Fibroblast of skin of left quadriceps (primary cell): ENCODE measurements at regions not wholly inside any gene's neighbourhood (a gene's known extent, or its start where the extent isn't known, plus 50 kb on each side); places are given as distances from the start of the nearest gene placed in this dataset.

Source experiments
- DNase-seq, 2 experiments: peaks; one replicate each; pipeline ENCODE4 v3.0.0-alpha.2; 2013; ENCODE audit warnings: low read depth in 2 of 2

DNA sequence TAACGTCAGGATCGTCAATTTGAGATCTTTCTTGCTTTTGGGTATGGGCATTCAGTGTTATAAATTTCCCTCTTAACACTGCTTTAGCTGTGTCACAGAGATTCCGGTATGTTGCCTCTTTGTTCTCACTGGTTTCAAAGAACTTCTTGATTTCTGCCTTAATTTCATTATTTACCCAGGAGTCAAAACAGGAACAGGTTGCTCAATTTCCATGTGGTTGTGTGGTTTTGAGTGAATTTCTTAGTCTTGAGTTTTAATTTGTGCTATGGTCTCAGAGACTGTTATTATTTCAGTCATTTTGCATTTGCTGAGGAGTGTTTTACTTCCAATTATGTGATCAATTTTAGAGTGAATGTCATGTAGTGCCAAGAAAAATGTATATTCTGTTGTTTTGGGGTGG lies 153.1 kb downstream of the PCDH17 start:
- no peak for DNase-seq

DNA sequence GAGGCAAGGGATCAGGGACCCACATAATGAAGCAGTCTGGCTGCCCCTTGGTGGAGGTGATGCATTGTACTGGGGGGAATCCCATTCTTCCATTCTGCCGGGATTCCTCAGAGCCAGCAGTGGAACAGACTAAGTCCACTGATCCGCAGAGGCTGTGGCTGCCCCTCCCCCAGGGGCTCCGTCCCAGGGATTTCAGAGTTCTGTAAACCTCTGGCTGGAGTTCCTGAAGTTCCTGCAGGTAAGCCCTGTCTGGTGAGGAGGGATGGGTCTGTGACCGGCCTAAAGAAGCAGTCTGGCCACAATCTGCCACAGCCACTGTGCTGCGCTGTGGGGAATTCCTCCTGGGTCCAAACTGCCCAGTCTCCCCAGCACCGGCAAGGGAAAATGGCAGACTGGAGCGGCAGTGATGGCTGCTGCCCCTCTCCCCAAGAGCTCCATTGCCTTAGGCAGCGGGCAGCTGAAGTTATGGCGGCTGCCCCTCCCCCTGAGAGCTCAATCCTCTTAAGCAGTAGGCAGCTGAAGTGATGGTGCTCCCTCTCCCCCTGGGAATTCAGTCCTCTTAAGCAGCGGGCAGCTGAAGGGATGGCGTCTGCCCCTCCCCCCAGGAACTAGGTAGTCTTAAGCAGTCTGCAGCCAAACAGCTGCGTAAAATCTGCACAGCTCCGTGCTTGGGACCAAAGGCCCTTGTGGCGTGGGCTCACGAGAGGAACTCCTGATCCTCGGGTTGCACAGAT lies 155.7 kb downstream of the PCDH17 start:
- no peak for DNase-seq

DNA sequence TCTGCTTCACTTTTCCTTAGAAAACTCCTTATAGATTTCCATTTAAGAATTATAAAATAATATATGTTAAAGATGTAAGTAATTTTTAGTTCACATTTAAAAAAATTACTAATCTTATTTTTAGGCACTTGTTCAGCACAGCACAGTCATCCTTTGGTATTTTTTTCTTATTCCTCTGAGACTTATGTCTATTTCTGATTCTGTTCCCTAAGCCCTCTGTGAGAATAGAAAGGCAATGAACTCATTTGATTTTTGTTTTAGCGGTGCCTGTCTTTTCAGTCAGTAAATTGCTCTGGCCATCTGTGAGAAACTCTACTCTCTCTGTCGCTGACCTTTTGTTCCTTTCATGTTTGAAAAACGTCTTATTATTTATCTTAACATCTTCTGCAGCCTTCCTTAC lies 168.1 kb downstream of the PCDH17 start:
- DNase-seq, result no peak

DNA sequence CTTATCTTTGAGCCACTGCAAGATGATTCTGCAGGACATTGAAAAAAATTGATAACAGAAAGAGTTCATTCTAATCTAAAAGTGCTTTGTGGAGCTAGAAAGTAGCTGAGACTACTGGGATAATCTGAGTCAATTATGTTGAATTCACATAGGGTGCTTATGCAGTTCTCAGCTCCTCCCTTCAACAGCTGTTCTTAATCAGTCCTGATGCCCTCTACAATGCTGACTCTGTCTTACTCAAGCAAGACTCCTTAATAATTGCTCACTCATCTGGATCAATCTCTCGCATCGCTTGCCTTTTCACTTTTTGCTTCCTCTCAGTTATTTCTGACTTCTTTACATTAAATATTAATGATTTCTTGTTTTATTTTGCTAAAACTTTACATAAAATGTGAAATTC lies 182.1 kb downstream of the PCDH17 start:
- peak in 1 of 2 experiments; percentile 12 for DNase-seq

DNA sequence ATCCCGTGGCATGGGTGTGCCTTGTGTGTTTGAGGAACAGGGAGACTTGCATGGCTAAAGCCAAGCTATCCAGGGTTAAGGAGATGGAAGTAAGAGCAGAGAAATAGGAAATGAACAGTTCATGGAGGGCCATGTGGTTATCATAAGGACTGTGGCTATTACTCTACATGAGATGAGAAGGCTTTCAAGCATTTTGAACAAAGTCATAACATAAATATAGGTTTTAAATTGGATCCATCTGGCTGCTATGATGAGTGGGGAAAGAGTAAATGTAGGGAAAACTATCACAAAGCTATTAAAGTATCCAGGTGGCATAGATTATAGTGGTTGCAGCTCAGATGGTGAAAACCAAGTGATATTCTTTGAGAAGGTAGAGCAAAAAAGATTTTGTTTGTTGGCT lies 184.1 kb downstream of the PCDH17 start:
- DNase-seq, result peak; percentile 14 to 29

DNA sequence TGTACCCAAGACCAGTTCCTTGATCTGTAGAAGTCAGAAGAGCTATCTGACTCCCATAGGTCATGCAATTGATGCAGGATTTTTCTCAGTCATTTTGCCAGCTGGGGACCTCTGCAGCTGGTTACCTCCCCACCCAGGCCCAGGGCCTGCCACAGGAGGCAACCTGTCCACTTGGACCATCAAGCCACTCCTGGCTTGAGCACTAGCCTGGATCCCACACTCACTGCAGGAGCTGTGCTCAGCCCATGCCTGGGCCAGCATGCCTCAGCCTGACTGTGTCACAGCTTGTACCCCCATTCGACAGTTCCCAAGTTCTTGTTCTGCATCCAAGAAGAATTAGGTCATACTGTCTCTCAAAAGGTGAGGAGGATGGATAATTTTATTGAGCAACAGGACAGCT lies 189.4 kb downstream of the PCDH17 start:
- DNase-seq, result no peak

DNA sequence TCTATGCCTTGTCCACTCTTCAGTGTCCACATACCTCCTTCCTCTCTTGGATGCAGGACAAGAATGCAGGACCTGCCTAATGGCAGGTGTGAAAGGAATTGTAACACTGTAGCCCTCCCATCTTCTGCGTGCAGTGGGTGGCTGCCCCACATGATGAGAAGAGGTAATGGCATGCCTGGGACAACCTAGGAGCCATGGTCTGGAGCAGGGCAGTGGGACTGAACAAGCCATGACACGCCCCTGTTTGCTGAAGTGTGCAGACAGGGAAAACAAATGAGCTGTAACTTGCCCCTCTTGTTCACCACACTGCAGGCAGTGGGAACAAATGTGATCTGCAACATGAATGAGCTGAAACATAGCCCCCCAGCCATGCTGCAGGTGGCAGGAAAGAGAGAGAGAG lies 192.2 kb downstream of the PCDH17 start:
- no peak for DNase-seq

DNA sequence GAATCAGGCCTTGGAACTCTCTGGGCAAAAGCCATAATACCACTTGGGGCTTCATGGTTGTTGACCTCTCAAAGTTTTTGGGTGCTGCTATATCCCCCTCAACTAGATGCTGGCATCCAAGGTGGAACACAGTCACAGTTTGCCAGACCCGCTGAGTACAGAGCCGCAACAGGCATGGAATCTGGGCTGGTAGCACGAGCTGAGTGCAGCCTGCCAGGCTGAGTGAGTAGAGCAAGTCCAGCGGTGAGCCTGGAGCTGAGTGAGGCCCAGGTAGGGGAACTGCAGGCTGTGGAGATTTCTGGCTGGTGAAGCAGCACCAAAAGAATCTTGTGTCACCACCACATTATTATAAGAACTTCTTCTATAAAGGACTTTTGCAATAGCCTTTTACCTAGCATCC lies 192.6 kb downstream of the PCDH17 start:
- no peak for DNase-seq

DNA sequence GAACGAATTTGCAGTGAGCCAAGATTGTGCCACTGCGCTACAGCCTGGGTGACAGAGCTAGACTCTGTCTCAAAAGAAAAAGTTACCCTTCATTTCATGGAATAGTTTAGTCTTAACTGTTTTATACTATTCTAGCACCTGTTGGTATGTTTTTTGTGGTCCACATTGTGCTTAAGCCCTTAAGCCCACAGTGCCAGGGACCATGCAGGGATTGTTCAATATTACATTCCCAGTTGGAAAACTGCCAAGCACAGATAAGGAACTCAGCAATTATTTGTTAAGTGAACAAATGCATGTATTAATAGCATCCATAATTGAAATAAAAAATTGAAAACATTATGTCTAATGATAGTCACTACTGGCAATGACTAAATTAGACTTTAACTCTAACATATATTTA lies 193.5 kb downstream of the PCDH17 start:
- no peak for DNase-seq

DNA sequence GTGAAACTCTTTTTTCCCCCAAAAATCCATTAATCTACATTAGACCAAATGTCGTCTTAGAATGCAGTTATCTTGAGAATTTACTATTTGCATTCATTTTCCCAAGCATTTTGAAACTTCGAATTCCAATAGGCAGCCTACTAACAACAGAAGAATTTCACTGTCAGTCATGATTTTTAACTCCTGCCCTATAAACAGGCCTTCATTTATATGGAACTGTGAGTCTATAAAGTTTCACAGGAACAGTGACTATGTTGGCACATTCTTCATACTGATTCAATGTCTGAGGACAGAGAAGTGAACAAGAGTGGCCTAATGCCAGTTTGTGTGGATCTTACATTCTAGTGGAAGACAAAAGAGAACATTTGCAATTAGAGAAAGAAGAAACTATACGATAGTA lies 198.0 kb downstream of the PCDH17 start:
- DNase-seq, result no peak

DNA sequence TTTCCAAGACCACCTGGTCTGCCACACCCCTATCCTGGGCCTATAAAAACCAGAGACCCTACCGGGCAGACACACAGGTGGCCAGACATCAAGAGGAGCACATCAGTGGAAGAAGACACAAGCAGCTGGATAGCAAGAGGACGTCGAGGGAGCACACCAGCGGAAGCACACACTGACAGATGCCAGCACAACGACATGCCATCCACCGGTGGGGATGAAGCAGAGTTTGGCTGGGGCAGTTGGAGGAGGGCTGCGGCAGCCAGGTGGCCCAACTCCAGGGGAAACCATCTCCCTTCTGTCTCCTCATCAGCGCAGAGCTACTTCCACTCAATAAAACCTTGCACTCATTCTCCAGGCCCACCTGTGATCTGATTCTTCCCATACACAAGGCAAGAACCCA lies 200.6 kb downstream of the PCDH17 start:
- DNase-seq, result no peak

DNA sequence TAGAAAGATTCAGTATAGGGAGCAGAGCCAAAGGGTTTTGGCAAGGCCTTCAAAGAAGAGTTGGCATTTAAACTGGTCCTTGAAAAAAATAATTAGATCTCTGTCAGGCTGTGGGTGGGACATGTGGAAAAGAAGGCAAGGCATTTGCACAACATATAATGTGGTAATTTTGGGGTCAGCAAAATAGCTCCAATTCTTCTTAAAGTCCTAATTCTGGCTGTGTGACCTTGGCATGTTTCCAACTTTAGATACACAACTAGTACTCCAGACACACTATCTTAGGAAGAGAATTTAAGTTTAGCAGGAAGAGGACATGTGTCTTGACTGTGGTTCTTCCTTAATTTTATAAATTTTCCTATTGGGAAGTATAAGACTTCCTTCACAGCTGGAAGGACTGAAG lies 206.3 kb downstream of the PCDH17 start:
- no peak for DNase-seq

DNA sequence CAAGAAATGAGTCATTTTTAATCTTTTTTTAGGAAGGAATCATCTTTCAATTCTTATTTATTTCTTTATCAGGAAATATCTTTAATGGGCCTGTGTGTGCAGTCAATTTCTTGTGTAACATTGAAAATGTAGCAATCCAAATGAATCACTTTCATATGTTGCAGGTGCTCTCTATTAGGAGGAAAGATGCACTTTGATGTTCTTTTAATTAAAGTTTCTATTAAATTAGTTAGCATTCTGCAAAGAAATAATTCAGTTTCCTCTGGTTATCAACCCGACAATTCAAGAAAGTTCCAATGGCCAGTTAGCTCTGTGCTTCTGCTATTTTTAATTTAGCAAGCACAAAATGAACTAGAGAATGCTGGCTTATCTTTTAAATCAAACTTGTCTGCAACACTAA lies 212.0 kb downstream of the PCDH17 start:
- DNase-seq, result no peak

DNA sequence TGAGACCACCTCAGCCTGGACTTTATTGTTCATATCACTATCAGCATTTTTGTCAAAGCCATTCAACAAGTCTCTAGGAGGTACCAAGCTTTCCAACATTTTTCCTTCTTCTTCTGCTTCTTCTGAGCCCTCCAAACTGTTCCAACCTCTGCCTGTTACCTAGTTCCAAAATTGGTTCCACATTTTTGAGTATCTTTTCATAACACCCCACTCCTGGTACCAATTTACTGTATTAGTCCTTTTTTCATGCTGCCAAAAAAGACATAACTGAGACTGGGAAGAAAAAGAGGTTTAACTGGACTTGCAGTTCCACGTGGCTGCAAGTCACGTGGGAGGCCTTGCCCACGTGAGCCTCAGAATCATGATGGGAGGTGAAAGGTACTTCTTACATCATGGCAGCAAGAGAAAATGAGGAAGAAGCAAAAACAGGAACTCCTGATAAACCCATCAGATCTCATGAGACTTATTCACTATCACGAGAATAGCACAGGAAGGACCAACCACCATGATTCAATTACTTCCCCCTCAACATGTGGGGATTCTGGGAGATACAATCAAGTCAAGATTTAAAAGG lies 215.1 kb downstream of the PCDH17 start:
- no peak for DNase-seq

DNA sequence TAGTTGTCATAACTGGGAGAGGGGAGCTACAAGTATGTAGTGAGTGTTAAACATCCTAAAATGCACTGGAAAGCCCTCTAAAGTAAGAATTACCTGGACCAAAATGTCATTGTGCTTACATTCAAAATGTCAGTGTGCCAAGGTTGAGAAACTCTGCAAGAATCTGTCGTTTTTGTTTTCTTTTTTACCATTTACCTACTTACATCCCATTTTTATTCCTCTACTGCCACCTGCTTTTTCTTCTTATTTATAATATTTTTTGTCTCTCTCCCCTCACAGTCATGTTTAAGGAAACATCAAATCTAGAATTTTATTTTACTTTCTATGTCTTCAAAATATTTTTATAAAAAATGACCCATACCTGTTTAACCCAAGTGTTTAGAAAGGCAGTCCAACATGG lies 226.4 kb downstream of the PCDH17 start:
- DNase-seq, result no peak

DNA sequence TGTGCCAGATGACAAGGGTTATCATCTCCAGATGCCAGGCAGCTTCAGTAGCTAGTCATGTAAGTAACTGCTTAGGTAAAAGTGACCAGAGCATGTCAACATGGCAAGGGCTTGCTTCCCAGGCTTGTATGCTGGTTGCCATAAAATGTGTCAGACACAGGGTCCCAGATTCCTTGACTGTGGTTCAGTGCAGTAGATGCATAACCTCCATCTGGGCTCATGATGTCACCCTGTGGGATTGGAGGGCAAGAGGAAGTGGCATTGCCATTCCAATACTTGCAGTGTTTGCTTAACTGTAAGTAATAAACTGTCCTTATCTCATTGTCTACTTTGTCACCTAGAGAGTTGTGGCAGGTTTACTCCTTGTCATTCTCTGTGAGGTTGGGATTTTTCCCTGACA lies 226.8 kb downstream of the PCDH17 start:
- DNase-seq, result no peak

DNA sequence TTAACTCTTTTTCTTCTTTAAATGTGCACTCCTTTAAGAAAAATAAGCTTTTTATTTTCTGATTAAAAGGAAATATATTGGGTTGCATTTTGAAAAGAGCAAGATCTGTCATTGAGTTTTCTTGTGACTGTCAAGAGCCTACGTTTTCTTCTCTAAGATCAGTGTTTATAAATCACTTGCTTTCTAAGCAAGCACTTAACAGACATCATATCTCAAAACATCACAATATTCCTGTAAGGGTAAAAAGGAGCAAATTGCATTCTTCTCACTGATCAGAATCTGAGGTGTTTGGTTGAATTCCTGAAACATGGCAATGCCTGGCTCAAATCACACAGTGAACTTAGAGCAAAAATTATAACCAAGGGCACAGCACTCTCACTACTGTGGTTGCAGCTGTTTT lies 231.3 kb downstream of the PCDH17 start:
- no peak for DNase-seq

DNA sequence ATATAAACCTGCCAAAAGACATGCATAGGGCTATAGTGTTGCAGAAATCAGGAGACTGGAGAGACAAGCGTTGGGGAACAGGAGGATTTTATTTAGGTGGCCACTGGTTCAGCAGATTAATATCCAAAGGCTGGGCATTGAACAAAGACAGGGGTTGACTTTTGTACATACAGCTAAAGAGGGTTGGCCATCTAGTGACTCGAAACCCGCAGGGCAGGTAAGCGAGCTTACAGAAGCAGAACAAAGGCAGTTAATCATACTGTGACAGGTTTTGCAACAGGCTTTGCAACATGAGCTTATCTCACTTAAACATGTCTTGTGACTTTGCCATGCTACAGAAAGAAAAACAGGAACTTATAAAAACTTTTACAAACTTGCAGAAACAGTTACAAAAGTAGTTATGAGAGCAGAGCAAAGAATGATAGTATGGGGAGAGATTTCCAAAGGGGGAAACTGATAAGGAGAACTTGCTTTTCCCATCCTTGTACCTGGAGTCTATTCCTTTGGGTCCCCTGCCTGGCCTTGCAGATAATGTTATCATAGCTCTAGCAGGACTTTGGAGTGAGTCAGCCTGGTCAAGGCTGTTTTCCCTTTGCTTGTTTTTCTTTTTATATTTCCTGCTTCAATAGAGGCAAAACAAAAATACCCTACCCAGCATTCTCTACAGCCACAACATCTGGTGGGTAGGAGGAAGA lies 234.2 kb downstream of the PCDH17 start:
- DNase-seq, result no peak

DNA sequence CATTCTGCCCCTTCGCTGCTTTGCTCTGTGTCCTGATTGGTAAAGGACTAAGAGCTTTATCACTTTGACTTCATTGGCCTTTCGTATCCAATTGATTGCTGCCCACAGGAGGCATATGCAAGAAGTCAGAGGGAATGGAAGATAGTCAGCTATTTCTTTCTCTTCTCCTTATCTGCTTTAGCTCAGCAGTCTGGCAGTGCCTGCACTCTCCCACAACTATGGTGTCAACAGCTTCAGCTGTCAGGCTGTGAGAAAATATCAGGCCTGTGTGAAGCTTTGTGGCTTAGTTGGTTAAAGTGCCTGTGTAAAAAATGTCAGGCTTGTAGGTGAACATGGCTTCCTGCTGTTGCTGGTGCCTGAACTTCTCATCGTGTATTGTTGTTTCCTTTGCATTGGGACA lies 243.0 kb downstream of the PCDH17 start:
- DNase-seq, result no peak

DNA sequence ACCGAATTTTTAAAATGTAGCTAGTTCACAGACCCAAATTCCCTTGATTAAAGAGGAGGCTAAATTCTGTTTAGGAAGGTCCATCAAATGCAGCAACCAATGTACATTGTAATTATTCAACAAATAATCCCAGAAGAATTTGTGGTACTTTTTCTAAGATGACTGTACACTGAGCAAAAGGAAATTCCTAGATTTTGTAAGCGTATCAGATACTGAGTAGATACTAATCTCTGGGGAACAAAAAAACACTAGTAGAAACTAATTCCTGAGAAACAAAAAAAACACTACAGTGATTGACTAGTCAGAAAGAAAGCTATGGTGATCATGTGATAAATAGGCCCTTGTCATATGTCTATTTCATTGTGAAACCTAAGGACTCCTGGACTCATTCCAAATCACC lies 246.1 kb downstream of the PCDH17 start:
- peak; percentile 16 to 18 for DNase-seq

DNA sequence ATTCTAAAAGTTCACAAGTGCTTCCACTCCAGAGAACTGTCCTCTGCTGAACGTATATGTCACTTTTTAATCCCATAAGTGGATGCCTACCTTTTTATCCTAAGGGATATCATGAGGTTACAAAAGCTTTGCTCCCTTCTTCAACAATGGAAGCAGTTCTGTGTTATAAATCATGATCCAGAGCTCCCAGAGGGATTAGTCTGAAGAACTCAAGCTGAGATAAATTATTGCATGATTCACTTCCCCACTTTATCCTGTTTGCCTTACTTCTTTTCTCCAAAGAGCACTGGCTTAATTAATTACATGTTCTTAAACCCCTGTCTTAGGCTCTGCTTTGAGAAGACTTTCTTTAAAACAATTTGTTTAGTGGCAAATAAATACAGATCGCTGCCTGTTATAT lies 246.7 kb downstream of the PCDH17 start:
- DNase-seq, result peak; percentile 28 to 38

DNA sequence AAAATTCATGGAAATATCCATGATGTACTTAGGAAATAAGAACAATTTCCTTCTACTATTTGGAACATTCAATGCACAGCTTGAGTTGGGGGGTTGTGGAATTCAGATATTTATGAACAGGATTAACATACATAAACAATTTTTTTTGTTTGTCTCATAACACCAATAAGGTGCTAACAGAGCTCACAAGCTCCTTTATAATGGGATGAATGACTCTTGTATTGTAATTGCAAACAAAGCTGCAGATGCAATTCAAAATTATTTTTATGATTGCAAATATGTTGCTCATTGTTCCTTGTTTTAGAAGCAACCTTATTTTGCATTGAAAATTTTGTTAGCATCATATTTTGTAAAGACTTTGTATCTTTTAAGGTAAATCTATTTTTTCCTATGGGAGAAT lies 265.7 kb downstream of the PCDH17 start:
- DNase-seq, result no peak

DNA sequence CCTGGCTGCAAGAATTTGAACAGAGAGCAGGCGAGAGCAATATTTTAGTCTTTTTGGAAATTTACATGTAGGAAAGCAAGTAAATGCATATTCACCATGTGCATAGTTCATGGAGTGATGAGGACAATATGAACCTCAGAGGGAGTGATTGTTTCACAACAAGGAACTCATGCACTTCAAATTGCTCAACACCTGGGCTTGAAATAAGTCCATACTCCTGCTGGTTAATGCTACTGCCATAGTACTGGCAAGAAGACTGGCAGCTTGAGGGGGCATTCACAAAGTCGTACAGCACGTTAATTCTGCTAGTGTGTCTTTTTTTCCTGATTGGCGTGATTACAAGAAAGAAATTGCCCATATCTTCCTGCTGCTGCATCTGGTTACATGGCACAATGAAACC lies 267.6 kb downstream of the PCDH17 start:
- DNase-seq, result no peak
